OCI-LY3 (cell line): ENCODE measurements at regions not wholly inside any gene's neighbourhood (a gene's known extent, or its start where the extent isn't known, plus 50 kb on each side); places are given as distances from the start of the nearest gene placed in this dataset.

Source experiments
- H2AFZ ChIP-seq: fragments of 200-600, 300-600 bp; shearing (Covaris generic); 2 replicates; pipeline ENCODE4 v1.6.0; 2014; ENCODE audit warnings: antibody characterized with exemption, low read depth, low read length
- H3K27ac ChIP-seq: fragments of 200-600, 300-600 bp; sonication (generic); 2 replicates; pipeline ENCODE4 v1.5.1; 2014; ENCODE audit warnings: mild to moderate bottlenecking, low read length, moderate library complexity, mixed read lengths
- H3K27me3 ChIP-seq: fragments of 200-600, 300-600 bp; sonication (generic); 2 replicates; pipeline ENCODE4 v1.6.1; 2014; ENCODE audit warnings: low read depth, low read length, mixed read lengths
- H3K36me3 ChIP-seq: fragments of 200-600, 300-600 bp; sonication (generic); replicated peaks from 2 replicates; pipeline ENCODE3; 2014; ENCODE audit warnings: low read depth, low read length, mixed read lengths
- H3K4me1 ChIP-seq: fragments of 300-600, 200-600 bp; sonication (generic); 2 replicates; pipeline ENCODE4 v1.6.1; 2014; ENCODE audit warnings: low read length, mixed read lengths
- H3K4me2 ChIP-seq: fragments of 200-600, 300-600 bp; sonication (generic); 2 replicates; pipeline ENCODE4 v1.6.1; 2014; ENCODE audit warnings: low read length, mixed read lengths
- H3K4me3 ChIP-seq: fragments of 300-600, 200-600 bp; sonication (generic); 2 replicates; pipeline ENCODE4 v1.5.1; 2014; ENCODE audit warnings: antibody characterized with exemption, mild to moderate bottlenecking, low read length, moderate library complexity
- H3K79me2 ChIP-seq: fragments of 300-600, 200-600 bp; shearing (Covaris generic); 2 replicates; pipeline ENCODE4 v1.6.1; 2014; ENCODE audit warnings: mild to moderate bottlenecking, low read length, mixed read lengths
- H3K9ac ChIP-seq: fragments of 300-600, 200-600 bp; shearing (Covaris generic); 2 replicates; pipeline ENCODE4 v1.6.0; 2014; ENCODE audit warnings: mild to moderate bottlenecking, low read length, moderate library complexity
- H3K9me3 ChIP-seq: fragments of 200-600, 300-600 bp; shearing (Covaris generic); 2 replicates; pipeline ENCODE4 v1.6.1; 2014; ENCODE audit warnings: low read length, mixed read lengths; ENCODE audit not compliant: insufficient read depth
- H4K20me1 ChIP-seq: fragments of 200-600, 300-600 bp; sonication (generic); 2 replicates; pipeline ENCODE4 v1.6.1; 2016; ENCODE audit warnings: low read length, mixed read lengths; ENCODE audit not compliant: insufficient read depth
- CTCF ChIP-seq: fragments of 200-600, 300-600 bp; sonication (generic); IDR thresholded peaks from 2 replicates; pipeline ENCODE4 v1.5.1; 2014; ENCODE audit warnings: antibody characterized with exemption, low read length, low read depth
- EZH2phosphoT487 ChIP-seq: fragments of 200-600 bp; shearing (Covaris generic); IDR thresholded peaks from 2 replicates; pipeline ENCODE4 v1.6.1; 2018; ENCODE audit warnings: antibody characterized with exemption, mixed run types, low read depth

- Histone ChIP-seq H2AFZ (no peak overlapping the region), H3K36me3 (no peaks in the 10 kb centered on the region), H3K4me2 (no peak overlapping the region), H3K79me2 (no peaks in the 10 kb centered on the region), H3K9me3 (no peaks in the 10 kb centered on the region), H3K27me3 (no peaks in the 10 kb centered on the region), H3K4me1 (no peaks in the 10 kb centered on the region), H4K20me1 (no peaks in the 10 kb centered on the region), H3K4me3 (no peak overlapping the region), H3K9ac (no peak overlapping the region), H3K27ac (no peak overlapping the region)
- TF ChIP-seq CTCF (no peak), EZH2phosphoT487 (no peak)
Observed at GRCh38 chr10:111425459-111425858, 348.6 kb downstream of the ADRA2A start.

GRCh38 chr10:111429288-111430028 lies 352.6 kb downstream of the ADRA2A start:
- H3K27me3 ChIP-seq, result no peaks in the 10 kb centered on the region
- H3K36me3 ChIP-seq, result no peaks in the 10 kb centered on the region
- no peak overlapping the region for H3K9ac ChIP-seq
- no peaks in the 10 kb centered on the region for H3K79me2 ChIP-seq
- TF ChIP-seq CTCF, result no peak
- TF ChIP-seq EZH2phosphoT487, result no peak
- no peaks in the 10 kb centered on the region for H3K4me1 ChIP-seq
- no peak overlapping the region for H2AFZ ChIP-seq
- H3K27ac ChIP-seq, result no peak overlapping the region
- no peak overlapping the region for H3K4me2 ChIP-seq
- H4K20me1 ChIP-seq, result no peaks in the 10 kb centered on the region
- H3K4me3 ChIP-seq, result no peak overlapping the region
- H3K9me3 ChIP-seq, result no peaks in the 10 kb centered on the region

DNA sequence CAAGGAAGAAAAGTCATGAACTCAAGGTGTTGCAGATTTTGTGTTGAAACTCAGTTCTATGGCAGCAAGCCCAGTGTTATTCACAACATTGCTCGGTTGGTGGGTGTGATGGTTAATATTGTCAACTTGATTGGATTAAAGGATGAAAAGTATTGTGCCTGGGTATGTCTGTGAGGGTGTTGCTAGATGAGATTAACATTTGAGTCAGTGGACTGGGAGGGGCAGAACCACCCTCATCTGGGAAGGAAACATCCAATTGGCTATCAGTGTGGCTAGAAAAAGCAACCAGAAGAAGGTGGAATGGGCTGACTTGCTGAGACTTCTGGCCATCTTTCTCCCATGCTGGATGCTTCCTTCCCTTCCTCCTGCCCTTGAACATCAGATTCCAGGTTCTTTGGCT lies 353.2 kb downstream of the ADRA2A start:
- no peaks in the 10 kb centered on the region for H3K79me2 ChIP-seq
- no peaks in the 10 kb centered on the region for H3K9me3 ChIP-seq
- H3K36me3 ChIP-seq, result no peaks in the 10 kb centered on the region
- no peaks in the 10 kb centered on the region for H3K4me1 ChIP-seq
- no peak overlapping the region for H3K9ac ChIP-seq
- H3K4me3 ChIP-seq, result no peak overlapping the region
- H3K4me2 ChIP-seq, result no peak overlapping the region
- no peak overlapping the region for H2AFZ ChIP-seq
- no peak for TF ChIP-seq EZH2phosphoT487
- TF ChIP-seq CTCF, result no peak
- H3K27me3 ChIP-seq, result no peaks in the 10 kb centered on the region
- no peak overlapping the region for H3K27ac ChIP-seq
- no peaks in the 10 kb centered on the region for H4K20me1 ChIP-seq

DNA sequence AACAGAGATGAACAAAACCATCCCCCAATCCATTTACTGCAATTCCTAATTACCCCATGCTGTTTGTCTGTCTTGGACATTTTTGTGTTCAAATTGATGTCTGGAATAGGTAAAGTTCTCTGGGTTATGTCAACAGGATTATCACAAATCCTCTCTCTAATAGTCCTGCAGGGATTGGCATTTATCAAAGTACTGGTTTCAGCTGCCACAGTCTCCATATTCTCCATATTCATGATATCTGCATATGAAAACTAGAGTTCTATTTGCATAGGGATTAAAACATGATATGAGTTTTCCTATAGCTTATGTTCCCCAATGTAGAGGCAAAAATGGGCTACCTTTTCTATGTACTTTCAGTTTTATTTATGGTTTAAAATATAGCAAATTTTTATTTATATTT lies 355.8 kb downstream of the ADRA2A start:
- Histone ChIP-seq H2AFZ (no peak overlapping the region), H3K4me3 (no peak overlapping the region), H3K36me3 (no peaks in the 10 kb centered on the region), H3K9me3 (no peaks in the 10 kb centered on the region), H4K20me1 (no peaks in the 10 kb centered on the region), H3K4me2 (no peak overlapping the region), H3K27ac (no peak overlapping the region), H3K9ac (no peak overlapping the region), H3K79me2 (no peaks in the 10 kb centered on the region), H3K4me1 (no peaks in the 10 kb centered on the region), H3K27me3 (no peaks in the 10 kb centered on the region)
- no peak for TF ChIP-seq CTCF
